Esophagus muscularis mucosa (tissue), 4 donors: ENCODE measurements at regions not wholly inside any gene's neighbourhood (a gene's known extent, or its start where the extent isn't known, plus 50 kb on each side); places are given as distances from the start of the nearest gene placed in this dataset.

Experiments used
- DNase-seq: peaks from one replicate; pipeline ENCODE4 v3.0.0-alpha.2; 2017; ENCODE audit errors: extremely low spot score
- H3K27ac ChIP-seq, 4 donors: fragments of 200-600 bp; sonication (generic); replicated peaks in 1 of 4; 1 replicate in 3 of 4; 2 replicates in 1 of 4; pipeline ENCODE4 v1.5.1; 2016 to 2019; ENCODE audit warnings: mild to moderate bottlenecking in 1 of 4
- H3K27me3 ChIP-seq, 4 donors: fragments of 200-600 bp; sonication (generic); one replicate each; pipeline versions ENCODE4 v1.5.1 to v1.6.0; 2016 to 2019
- H3K36me3 ChIP-seq, 4 donors: fragments of 200-600 bp; sonication (generic); one replicate each; pipeline ENCODE4 v1.5.1; 2016 to 2019
- H3K4me1 ChIP-seq, 4 donors: fragments of 200-600 bp; sonication (generic); one replicate each; pipeline ENCODE4 v1.5.1; 2016 to 2019
- H3K4me3 ChIP-seq, 4 donors: fragments of 200-600 bp; sonication (generic); 1 replicate in 2 of 4; 2 replicates in 2 of 4; pipeline ENCODE4 v1.5.1; 2016 to 2019; ENCODE audit warnings: mild to moderate bottlenecking in 4 of 4, moderate library complexity in 1 of 4
- H3K9me3 ChIP-seq, 4 donors: fragments of 200-600 bp; sonication (generic); 1 replicate in 3 of 4; 2 replicates in 1 of 4; pipeline ENCODE4 v1.5.1; 2016 to 2019
- CTCF ChIP-seq, 3 experiments: fragments of 200-600 bp in 2 of 3; fragments of 450-650 bp in 1 of 3; sonication (generic) in 2 of 3; IDR thresholded peaks; one replicate each; pipeline ENCODE4 v1.5.1; 2017 to 2019; ENCODE audit warnings: antibody characterized with exemption in 3 of 3, mild to moderate bottlenecking in 2 of 3, moderate library complexity in 1 of 3
- EP300 ChIP-seq: sonication (generic); formaldehyde crosslinking; IDR thresholded peaks from one replicate; pipeline ENCODE4 v1.6.1; 2017; ENCODE audit warnings: antibody characterized with exemption
- POLR2A ChIP-seq: fragments of 450-650 bp; IDR thresholded peaks from one replicate; pipeline ENCODE4 v1.6.1; 2017; ENCODE audit warnings: antibody characterized with exemption, moderate library complexity, mild to moderate bottlenecking, low read depth
- POLR2AphosphoS5 ChIP-seq, 2 donors: sonication (generic); formaldehyde crosslinking; IDR thresholded peaks; one replicate each; pipeline ENCODE4 v1.6.1; 2017; ENCODE audit warnings: antibody characterized with exemption in 2 of 2
- WGBS: methylation state at CpG from one replicate; pipeline ENCODE4 v1.1.5; 2018; 5-methylcytosine and 5-hydroxymethylcytosine counted together
- intact Hi-C: fragments of 100-400 bp; cut with DNase I; formaldehyde crosslinking; loops from one replicate; pipeline ENCODE4 v1.15.1; 2023

GRCh38 chr12:115598871-115599811, 678.4 kb downstream of the MED13L start:
- Histone ChIP-seq H3K36me3 (no peaks in the 10 kb centered on the region), H3K9me3 (no peaks in the 10 kb centered on the region), H3K4me1 (peaks cover 6 to 15% (median 14%) of the 10 kb centered on the region in 4 donors), H3K27me3 (peaks cover 0 to 91% (median 0%) of the 10 kb centered on the region in 4 donors), H3K27ac (no peak overlapping the region), H3K4me3 (peak overlapping the region; percentile 19 to 31 (median 26))
- DNase-seq, result no peak
- WGBS, result 8% methylated on average over 22 of the region's 43 CpGs
- intact Hi-C loops, result no loop called here
- TF ChIP-seq EP300, result no peak
- no peak for TF ChIP-seq CTCF (IDR thresholded peaks at IDR 0.05)
- no peak for TF ChIP-seq POLR2AphosphoS5 (IDR thresholded peaks at IDR 0.05)
- TF ChIP-seq POLR2A, result no peak

- no peak overlapping the region for H3K4me3 ChIP-seq
- TF ChIP-seq POLR2AphosphoS5 (IDR thresholded peaks at IDR 0.05) (no peak), EP300 (no peak), POLR2A (no peak), CTCF (IDR thresholded peaks at IDR 0.05) (no peak)
- no peaks in the 10 kb centered on the region for H3K9me3 ChIP-seq
- H3K36me3 ChIP-seq, result no peaks in the 10 kb centered on the region
- H3K4me1 ChIP-seq, result peaks cover 6 to 15% (median 14%) of the 10 kb centered on the region in 4 donors
- 82% methylated on average over 3 of the region's 3 CpGs for WGBS
- DNase-seq, result no peak
- no peak overlapping the region for H3K27ac ChIP-seq
- H3K27me3 ChIP-seq, result peaks cover 0 to 75% (median 0%) of the 10 kb centered on the region in 4 donors
- intact Hi-C loops, result no loop called here
Observed at GRCh38 chr12:115597157-115597712, 680.3 kb downstream of the MED13L start.

- 82% methylated on average over 9 of the region's 9 CpGs for WGBS
- intact Hi-C loops, result no loop called here
- Histone ChIP-seq H3K36me3 (no peaks in the 10 kb centered on the region), H3K27ac (no peak overlapping the region), H3K9me3 (no peaks in the 10 kb centered on the region), H3K4me3 (no peak overlapping the region), H3K27me3 (peaks cover 0 to 10% (median 0%) of the 10 kb centered on the region in 4 donors), H3K4me1 (no peaks in the 10 kb centered on the region)
- DNase-seq, result no peak
- TF ChIP-seq EP300, result no peak
- TF ChIP-seq POLR2A, result no peak
- TF ChIP-seq CTCF (IDR thresholded peaks at IDR 0.05), result no peak
- no peak for TF ChIP-seq POLR2AphosphoS5 (IDR thresholded peaks at IDR 0.05)
Observed at GRCh38 chr12:115588131-115588530, 689.4 kb downstream of the MED13L start.

- DNase-seq, result no peak
- Histone ChIP-seq H3K36me3 (no peaks in the 10 kb centered on the region), H3K27ac (no peak overlapping the region), H3K4me3 (no peak overlapping the region), H3K27me3 (peaks cover 0 to 13% (median 0%) of the 10 kb centered on the region in 4 donors), H3K9me3 (no peaks in the 10 kb centered on the region), H3K4me1 (no peaks in the 10 kb centered on the region)
- intact Hi-C loops, result no loop called here
- no peak for TF ChIP-seq CTCF (IDR thresholded peaks at IDR 0.05)
- no peak for TF ChIP-seq EP300
- no peak for TF ChIP-seq POLR2AphosphoS5 (IDR thresholded peaks at IDR 0.05)
- TF ChIP-seq POLR2A, result no peak
- WGBS, result 90% methylated on average over 1 of the region's 2 CpGs
Observed at GRCh38 chr12:115584156-115584555, 693.3 kb downstream of the MED13L start.
